Caco-2 (cell line): ENCODE measurements at regions not wholly inside any gene's neighbourhood (a gene's known extent, or its start where the extent isn't known, plus 50 kb on each side); places are given as distances from the start of the nearest gene placed in this dataset.

Source experiments
- BruUV-seq: library from RNA; stranded (reverse); fragments of 400-500 nt; replicated peaks from 2 replicates; lab custom pipeline; 2021; lab: Mats Ljungman, UMichigan
- CTCF ChIA-PET: fragments of 300-600 bp; sonication (Branson Sonifier 250); formaldehyde crosslinking; loops from one replicate; lab custom pipeline; 2022; ENCODE audit warnings: antibody characterized with exemption; lab: Charles Lee
- POLR2A ChIA-PET: fragments of 300-600 bp; sonication (Branson Sonifier 250); formaldehyde crosslinking; loops from one replicate; lab custom pipeline; 2022; ENCODE audit warnings: antibody characterized with exemption; lab: Charles Lee
- DNase-seq, 2 experiments: peaks; one replicate each; pipeline versions ENCODE4 v3.0.0 to v3.0.0-alpha.2; 2020 to 2022
- H3K27me3 ChIP-seq: replicated peaks from 2 replicates; pipeline ENCODE4 v1.6.0; 2011; ENCODE audit warnings: low read length; ENCODE audit not compliant: control insufficient read depth, insufficient read depth
- H3K36me3 ChIP-seq: 2 replicates; pipeline ENCODE4 v1.5.1; 2011; ENCODE audit warnings: low read length; ENCODE audit not compliant: control insufficient read depth, insufficient read depth
- H3K4me1 ChIP-seq: fragments of 250-450 bp; sonication (Bioruptor Pico); 2 replicates; pipeline ENCODE4 v1.5.1; 2020; ENCODE audit warnings: mild to moderate bottlenecking
- H3K4me3 ChIP-seq: 2 replicates; pipeline ENCODE4 v1.5.1; 2011; ENCODE audit warnings: low read depth, mild to moderate bottlenecking, control low read depth, low read length
- H3K9me3 ChIP-seq: fragments of 250-450 bp; sonication (Bioruptor Pico); 2 replicates; pipeline ENCODE4 v1.5.1; 2020; ENCODE audit warnings: mild to moderate bottlenecking, moderate library complexity
- H3K27ac Mint-ChIP-seq: one replicate; pipeline ENCODE4 v1.8.0; 2022; ENCODE audit warnings: mixed read lengths; ENCODE audit not compliant: unreplicated experiment
- H3K27me3 Mint-ChIP-seq: one replicate; pipeline ENCODE4 v1.8.0; 2022; ENCODE audit warnings: mixed read lengths; ENCODE audit not compliant: insufficient read depth, unreplicated experiment
- H3K36me3 Mint-ChIP-seq: one replicate; pipeline ENCODE4 v1.8.0; 2022; ENCODE audit warnings: mild to moderate bottlenecking, mixed read lengths; ENCODE audit not compliant: insufficient read depth, unreplicated experiment
- H3K4me1 Mint-ChIP-seq: one replicate; pipeline ENCODE4 v1.8.0; 2022; ENCODE audit warnings: low read depth, mixed read lengths; ENCODE audit not compliant: unreplicated experiment
- H3K4me3 Mint-ChIP-seq: one replicate; pipeline ENCODE4 v1.8.0; 2022; ENCODE audit warnings: mild to moderate bottlenecking, moderate library complexity, mixed read lengths; ENCODE audit not compliant: unreplicated experiment
- H3K9me3 Mint-ChIP-seq: one replicate; pipeline ENCODE4 v1.8.0; 2022; ENCODE audit warnings: mixed read lengths; ENCODE audit not compliant: unreplicated experiment
- CTCF ChIP-seq, 2 experiments: fragments of 200-600 bp in 1 of 2; IDR thresholded peaks; 1 replicate in 1 of 2; 2 replicates in 1 of 2; pipeline versions ENCODE4 v1.5.1 to v1.8.0; 2011 to 2022; ENCODE audit warnings: antibody characterized with exemption in 1 of 2, control low read depth in 1 of 2, inconsistent platforms in 1 of 2, low read depth in 1 of 2, low read length in 1 of 2, mild to moderate bottlenecking in 1 of 2, moderate library complexity in 1 of 2; ENCODE audit not compliant: insufficient read depth in 1 of 2, severe bottlenecking in 1 of 2, unreplicated experiment in 1 of 2
- intact Hi-C: fragments of 100-400 bp; cut with micrococcal nuclease; formaldehyde crosslinking; loops from one replicate; pipeline ENCODE4 v1.10.0; 2022; ENCODE audit not compliant: unreplicated experiment

GRCh38 chr13:64369121-64369520, 2861.0 kb downstream of the PCDH9 start:
- TF ChIP-seq CTCF (IDR thresholded peaks at IDR 0.05; ENCODE audit: insufficient read depth in 1 of 2, low read depth in 1 of 2, low read length in 1 of 2, severe bottlenecking in 1 of 2, unreplicated experiment in 1 of 2): no peak
- Mint-ChIP-seq H3K36me3 (peaks cover 5% of the 10 kb centered on the region), H3K27ac (no peak overlapping the region), H3K4me1 (no peaks in the 10 kb centered on the region), H3K27me3 (no peaks in the 10 kb centered on the region), H3K4me3 (no peak overlapping the region), H3K9me3 (peaks cover 36% of the 10 kb centered on the region)
- Histone ChIP-seq H3K4me1 (no peaks in the 10 kb centered on the region), H3K27me3 (no peaks in the 10 kb centered on the region), H3K4me3 (no peak overlapping the region), H3K36me3 (no peaks in the 10 kb centered on the region), H3K9me3 (0 out of 2 replicates have a peak, but pooled peaks cover 5% of the 10 kb centered on the region)
- no peak for DNase-seq
- intact Hi-C loops: no loop called here
- POLR2A ChIA-PET: no interaction called here
- no TSS peak for BruUV-seq
- CTCF ChIA-PET: no interaction called here

- Mint-ChIP-seq H3K4me1 (no peaks in the 10 kb centered on the region), H3K4me3 (no peak overlapping the region), H3K27ac (no peak overlapping the region), H3K9me3 (peaks cover 12% of the 10 kb centered on the region), H3K27me3 (no peaks in the 10 kb centered on the region), H3K36me3 (no peaks in the 10 kb centered on the region)
- ChIA-PET POLR2A (no interaction called here), CTCF (no interaction called here)
- H3K4me1 ChIP-seq: no peaks in the 10 kb centered on the region
- intact Hi-C loops: no loop called here
- no peak for DNase-seq
- BruUV-seq: no TSS peak
- H3K27me3 ChIP-seq: no peaks in the 10 kb centered on the region
- no peaks in the 10 kb centered on the region for H3K9me3 ChIP-seq
- H3K36me3 ChIP-seq: no peaks in the 10 kb centered on the region
- no peak for TF ChIP-seq CTCF (IDR thresholded peaks at IDR 0.05; ENCODE audit: insufficient read depth in 1 of 2, low read depth in 1 of 2, low read length in 1 of 2, severe bottlenecking in 1 of 2, unreplicated experiment in 1 of 2)
- no peak overlapping the region for H3K4me3 ChIP-seq
Measured at GRCh38 chr13:64362564-64362963, 2867.6 kb downstream of the PCDH9 start.

GRCh38 chr13:64347664-64348063, 2882.5 kb downstream of the PCDH9 start:
- no peak overlapping the region for H3K4me3 Mint-ChIP-seq
- no peaks in the 10 kb centered on the region for H3K36me3 ChIP-seq
- peaks cover 12% of the 10 kb centered on the region for H3K9me3 Mint-ChIP-seq
- no peak overlapping the region for H3K4me3 ChIP-seq
- no peaks in the 10 kb centered on the region for H3K27me3 Mint-ChIP-seq
- no peaks in the 10 kb centered on the region for H3K36me3 Mint-ChIP-seq
- 0 out of 2 replicates have a peak, but pooled peaks cover 2% of the 10 kb centered on the region for H3K9me3 ChIP-seq
- TF ChIP-seq CTCF (IDR thresholded peaks at IDR 0.05; ENCODE audit: insufficient read depth in 1 of 2, low read depth in 1 of 2, low read length in 1 of 2, severe bottlenecking in 1 of 2, unreplicated experiment in 1 of 2): no peak
- DNase-seq: no peak
- ChIA-PET POLR2A (no interaction called here), CTCF (no interaction called here)
- intact Hi-C loops: no loop called here
- H3K4me1 Mint-ChIP-seq: no peaks in the 10 kb centered on the region
- H3K27ac Mint-ChIP-seq: no peak overlapping the region
- no TSS peak for BruUV-seq
- no peaks in the 10 kb centered on the region for H3K4me1 ChIP-seq
- H3K27me3 ChIP-seq: no peaks in the 10 kb centered on the region
